GM23248 (cell line): ENCODE measurements at regions not wholly inside any gene's neighbourhood (a gene's known extent, or its start where the extent isn't known, plus 50 kb on each side); places are given as distances from the start of the nearest gene placed in this dataset.

Experiments
- DNase-seq: peaks from one replicate; pipeline ENCODE4 v3.0.0-alpha.2; 2015
- H2AFZ ChIP-seq: fragments of 200-600 bp; sonication (generic); 2 replicates; pipeline ENCODE4 v1.6.1; 2016; ENCODE audit warnings: antibody characterized with exemption
- H3F3A ChIP-seq: fragments of 200-600 bp; sonication (generic); 2 replicates; pipeline ENCODE4 v1.6.1; 2016; ENCODE audit warnings: mild to moderate bottlenecking, antibody characterized with exemption, mixed run types; ENCODE audit not compliant: insufficient read depth
- H3K27ac ChIP-seq: fragments of 200-600 bp; sonication (generic); 2 replicates; pipeline ENCODE4 v1.5.1; 2016; ENCODE audit warnings: mild to moderate bottlenecking
- H3K27me3 ChIP-seq: fragments of 200-600 bp; sonication (generic); replicated peaks from 2 replicates; pipeline ENCODE4 v1.6.1; 2016; ENCODE audit warnings: mild to moderate bottlenecking; ENCODE audit not compliant: insufficient read depth
- H3K36me3 ChIP-seq: fragments of 200-600 bp; sonication (generic); 2 replicates; pipeline ENCODE4 v1.6.1; 2016; ENCODE audit warnings: low read depth, mild to moderate bottlenecking
- H3K4me1 ChIP-seq: fragments of 200-600 bp; sonication (generic); 2 replicates; pipeline ENCODE4 v1.6.1; 2016; ENCODE audit warnings: mild to moderate bottlenecking; ENCODE audit not compliant: insufficient read depth
- H3K4me2 ChIP-seq: fragments of 200-600 bp; sonication (generic); one replicate; pipeline ENCODE4 v1.6.1; 2016; ENCODE audit warnings: mild to moderate bottlenecking; ENCODE audit not compliant: unreplicated experiment
- H3K4me3 ChIP-seq: fragments of 200-600 bp; sonication (generic); 2 replicates; pipeline ENCODE4 v1.5.1; 2016; ENCODE audit warnings: mild to moderate bottlenecking
- H3K79me2 ChIP-seq: fragments of 200-600 bp; sonication (generic); 2 replicates; pipeline ENCODE4 v1.6.1; 2016; ENCODE audit warnings: mild to moderate bottlenecking; ENCODE audit not compliant: insufficient read depth
- H3K9ac ChIP-seq: fragments of 200-600 bp; sonication (generic); 2 replicates; pipeline ENCODE4 v1.6.1; 2016; ENCODE audit warnings: mild to moderate bottlenecking
- H3K9me2 ChIP-seq: fragments of 200-600 bp; sonication (generic); 2 replicates; pipeline ENCODE4 v1.6.1; 2016; ENCODE audit warnings: mixed run types, mild to moderate bottlenecking, moderate library complexity; ENCODE audit not compliant: insufficient read depth
- H3K9me3 ChIP-seq: fragments of 200-600 bp; sonication (generic); one replicate; pipeline ENCODE4 v1.6.1; 2017; ENCODE audit warnings: low read depth
- H4K20me1 ChIP-seq: fragments of 200-600 bp; sonication (generic); 2 replicates; pipeline ENCODE4 v1.6.0; 2016; ENCODE audit not compliant: insufficient read depth
- EZH2 ChIP-seq: fragments of 200-600 bp; sonication (generic); IDR thresholded peaks from 2 replicates; pipeline ENCODE4 v1.6.1; 2018; ENCODE audit warnings: antibody characterized with exemption, mild to moderate bottlenecking; ENCODE audit not compliant: insufficient read depth, poor library complexity, severe bottlenecking
- EZH2phosphoT487 ChIP-seq: fragments of 200-600 bp; sonication (generic); IDR thresholded peaks from 2 replicates; pipeline ENCODE4 v1.6.1; 2018; ENCODE audit warnings: antibody characterized with exemption, moderate library complexity, mild to moderate bottlenecking, low read depth; ENCODE audit not compliant: insufficient read depth
- WGBS, 2 experiments: methylation state at CpG; one replicate each; pipeline ENCODE4 v1.1.6; 2015 to 2017; ENCODE audit warnings: low lambda C conversion rate in 2 of 2, low coverage in 1 of 2; ENCODE audit errors: missing lambda C conversion rate in 2 of 2; 5-methylcytosine and 5-hydroxymethylcytosine counted together
- in situ Hi-C: fragments of 300-500 bp; cut with MboI; formaldehyde crosslinking; loops from 2 replicates; pipeline ENCODE4 v1.15.0; 2020

- H3K27me3 ChIP-seq = no peaks in the 10 kb centered on the region
- in situ Hi-C loops = no loop called here
- no peaks in the 10 kb centered on the region for H3K9me2 ChIP-seq
- no peak for DNase-seq
- H3K4me3 ChIP-seq = no peak overlapping the region
- 0% methylated on average over 1 of the region's 1 CpG for WGBS, 2 experiments
- TF ChIP-seq EZH2 (no peak), EZH2phosphoT487 (no peak)
- H3K27ac ChIP-seq = no peak overlapping the region
- H2AFZ ChIP-seq = no peak overlapping the region
- no peaks in the 10 kb centered on the region for H3F3A ChIP-seq
- H3K4me1 ChIP-seq = no peaks in the 10 kb centered on the region
- H3K9me3 ChIP-seq = no peaks in the 10 kb centered on the region
- no peaks in the 10 kb centered on the region for H3K79me2 ChIP-seq
- no peak overlapping the region for H3K4me2 ChIP-seq
- no peaks in the 10 kb centered on the region for H4K20me1 ChIP-seq
- no peaks in the 10 kb centered on the region for H3K36me3 ChIP-seq
- no peak overlapping the region for H3K9ac ChIP-seq
Measured at GRCh38 chr2:41222593-41222992, 770.7 kb upstream of the SLC8A1 start.

GRCh38 chr2:41234093-41234492, 782.2 kb upstream of the SLC8A1 start:
- DNase-seq = no peak
- Histone ChIP-seq H3K4me2 (no peak overlapping the region), H3K4me1 (no peaks in the 10 kb centered on the region), H3K9ac (no peak overlapping the region), H3F3A (no peaks in the 10 kb centered on the region), H3K9me2 (no peaks in the 10 kb centered on the region), H3K9me3 (no peaks in the 10 kb centered on the region), H3K27me3 (no peaks in the 10 kb centered on the region), H3K4me3 (no peak overlapping the region), H3K27ac (no peak overlapping the region), H4K20me1 (no peaks in the 10 kb centered on the region), H3K36me3 (no peaks in the 10 kb centered on the region), H3K79me2 (no peaks in the 10 kb centered on the region), H2AFZ (no peak overlapping the region)
- in situ Hi-C loops = no loop called here
- WGBS, 2 experiments = 4 to 17% methylated on average over 1 of the region's 1 CpG
- no peak for TF ChIP-seq EZH2phosphoT487
- TF ChIP-seq EZH2 = no peak

- 13 to 19% methylated on average over 4 of the region's 4 CpGs for WGBS, 2 experiments
- Histone ChIP-seq H3K4me1 (no peaks in the 10 kb centered on the region), H2AFZ (no peak overlapping the region), H3K27ac (no peak overlapping the region), H3K27me3 (no peaks in the 10 kb centered on the region), H3K9me3 (no peaks in the 10 kb centered on the region), H4K20me1 (no peaks in the 10 kb centered on the region), H3K36me3 (no peaks in the 10 kb centered on the region), H3F3A (no peaks in the 10 kb centered on the region), H3K9ac (no peak overlapping the region), H3K4me2 (no peak overlapping the region), H3K79me2 (no peaks in the 10 kb centered on the region), H3K9me2 (no peaks in the 10 kb centered on the region), H3K4me3 (no peak overlapping the region)
- in situ Hi-C loops = no loop called here
- no peak for DNase-seq
- TF ChIP-seq EZH2 (no peak), EZH2phosphoT487 (no peak)
Measured at GRCh38 chr2:41241325-41242000, 789.6 kb upstream of the SLC8A1 start.

GRCh38 chr2:41242001-41242331, 790.1 kb upstream of the SLC8A1 start:
- DNase-seq = no peak
- Histone ChIP-seq H3F3A (no peaks in the 10 kb centered on the region), H3K4me3 (no peak overlapping the region), H3K9ac (no peak overlapping the region), H3K4me2 (no peak overlapping the region), H3K4me1 (no peaks in the 10 kb centered on the region), H3K9me2 (no peaks in the 10 kb centered on the region), H3K27ac (no peak overlapping the region), H3K27me3 (no peaks in the 10 kb centered on the region), H3K79me2 (no peaks in the 10 kb centered on the region), H2AFZ (no peak overlapping the region), H3K36me3 (no peaks in the 10 kb centered on the region), H4K20me1 (no peaks in the 10 kb centered on the region), H3K9me3 (no peaks in the 10 kb centered on the region)
- TF ChIP-seq EZH2phosphoT487 (no peak), EZH2 (no peak)
- in situ Hi-C loops = no loop called here
- WGBS, 2 experiments = 34% methylated on average over 4 of the region's 4 CpGs
